ENCODE measurements at regions not wholly inside any gene's neighbourhood (a gene's known extent, or its start where the extent isn't known, plus 50 kb on each side); places are given as distances from the start of the nearest gene placed in this dataset.

DNA sequence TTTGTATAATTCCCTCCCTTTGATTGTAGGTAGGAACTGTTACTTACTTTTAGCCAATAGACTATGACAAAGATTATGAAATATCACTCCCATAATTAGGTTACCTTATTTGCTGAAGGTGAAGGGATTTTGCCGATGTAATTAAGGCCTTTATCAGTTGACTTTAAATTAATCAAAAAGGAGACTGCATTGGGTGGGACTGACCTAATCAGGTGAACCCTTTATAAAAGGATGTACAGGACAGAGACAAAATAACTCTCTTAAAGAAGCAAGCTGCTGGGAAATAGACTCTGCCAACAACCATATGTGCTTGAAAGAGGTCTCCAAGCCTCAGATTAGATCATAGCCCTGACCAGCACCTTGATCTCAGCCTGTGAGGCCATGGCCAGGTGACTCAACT lies 167.6 kb downstream of the SOX3 start:
- Histone ChIP-seq H3K9ac (ENCODE audit: low read depth, low read length, poor library complexity, severe bottlenecking) (no peak overlapping the region), H3K27me3 (ENCODE audit: insufficient read depth, low read length, poor library complexity, severe bottlenecking) (no peaks in the 10 kb centered on the region), H2AFZ (ENCODE audit: low read length) (no peak overlapping the region), H4K20me1 (ENCODE audit: insufficient read depth, low read length, poor library complexity, severe bottlenecking) (no peaks in the 10 kb centered on the region), H3K4me3 (ENCODE audit: low read length, poor library complexity, severe bottlenecking) (no peak overlapping the region), H3K9me2 (replicated peaks; ENCODE audit: low read depth, low read length) (no peaks in the 10 kb centered on the region), H3F3A (ENCODE audit: low read depth) (no peaks in the 10 kb centered on the region), H3K4me1 (ENCODE audit: insufficient read depth, low read length, poor library complexity, severe bottlenecking) (no peaks in the 10 kb centered on the region), H3K4me2 (ENCODE audit: low read depth, low read length, poor library complexity, severe bottlenecking) (no peak overlapping the region), H3K9me3 (ENCODE audit: insufficient read depth, low read depth, low read length) (no peaks in the 10 kb centered on the region), H3K79me2 (ENCODE audit: insufficient read depth, low read length) (no peaks in the 10 kb centered on the region), H3K36me3 (ENCODE audit: insufficient read depth, low read length) (no peaks in the 10 kb centered on the region)
- TF ChIP-seq, protein P1, sequence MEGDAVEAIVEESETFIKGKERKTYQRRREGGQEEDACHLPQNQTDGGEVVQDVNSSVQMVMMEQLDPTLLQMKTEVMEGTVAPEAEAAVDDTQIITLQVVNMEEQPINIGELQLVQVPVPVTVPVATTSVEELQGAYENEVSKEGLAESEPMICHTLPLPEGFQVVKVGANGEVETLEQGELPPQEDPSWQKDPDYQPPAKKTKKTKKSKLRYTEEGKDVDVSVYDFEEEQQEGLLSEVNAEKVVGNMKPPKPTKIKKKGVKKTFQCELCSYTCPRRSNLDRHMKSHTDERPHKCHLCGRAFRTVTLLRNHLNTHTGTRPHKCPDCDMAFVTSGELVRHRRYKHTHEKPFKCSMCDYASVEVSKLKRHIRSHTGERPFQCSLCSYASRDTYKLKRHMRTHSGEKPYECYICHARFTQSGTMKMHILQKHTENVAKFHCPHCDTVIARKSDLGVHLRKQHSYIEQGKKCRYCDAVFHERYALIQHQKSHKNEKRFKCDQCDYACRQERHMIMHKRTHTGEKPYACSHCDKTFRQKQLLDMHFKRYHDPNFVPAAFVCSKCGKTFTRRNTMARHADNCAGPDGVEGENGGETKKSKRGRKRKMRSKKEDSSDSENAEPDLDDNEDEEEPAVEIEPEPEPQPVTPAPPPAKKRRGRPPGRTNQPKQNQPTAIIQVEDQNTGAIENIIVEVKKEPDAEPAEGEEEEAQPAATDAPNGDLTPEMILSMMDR (conservative IDR thresholded peaks at IDR 0.05; ENCODE audit: low read length) = no peak
- TF ChIP-seq EZH2phosphoT487 (IDR thresholded peaks at IDR 0.05; ENCODE audit: borderline replicate concordance) = no peak

DNA sequence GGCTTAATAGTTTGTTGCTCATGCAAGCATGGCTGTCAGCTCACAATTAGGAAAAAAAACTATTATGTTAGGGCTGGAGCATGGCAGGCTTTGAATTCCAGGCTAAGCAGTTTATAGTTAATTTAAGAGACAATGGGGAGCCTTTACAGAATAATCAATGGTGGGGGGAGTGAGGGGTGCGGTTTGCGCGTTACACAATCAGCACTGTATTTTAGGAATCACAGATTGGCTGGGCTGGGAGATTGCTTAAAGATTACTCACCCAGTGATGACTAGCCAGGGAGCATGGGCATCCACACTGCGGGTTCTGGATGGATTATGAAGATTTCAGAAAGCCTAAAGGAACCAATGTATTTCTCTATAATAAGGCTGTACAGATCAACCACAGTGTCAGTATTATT lies 186.6 kb downstream of the SOX3 start:
- Histone ChIP-seq H3K9ac (ENCODE audit: low read depth, low read length, poor library complexity, severe bottlenecking) (no peak overlapping the region), H3K9me3 (ENCODE audit: insufficient read depth, low read depth, low read length) (no peaks in the 10 kb centered on the region), H4K20me1 (ENCODE audit: insufficient read depth, low read length, poor library complexity, severe bottlenecking) (no peaks in the 10 kb centered on the region), H3K4me1 (ENCODE audit: insufficient read depth, low read length, poor library complexity, severe bottlenecking) (no peaks in the 10 kb centered on the region), H3K9me2 (replicated peaks; ENCODE audit: low read depth, low read length) (no peaks in the 10 kb centered on the region), H3F3A (ENCODE audit: low read depth) (no peaks in the 10 kb centered on the region), H3K27me3 (ENCODE audit: insufficient read depth, low read length, poor library complexity, severe bottlenecking) (no peaks in the 10 kb centered on the region), H2AFZ (ENCODE audit: low read length) (no peak overlapping the region), H3K79me2 (ENCODE audit: insufficient read depth, low read length) (no peaks in the 10 kb centered on the region), H3K36me3 (ENCODE audit: insufficient read depth, low read length) (no peaks in the 10 kb centered on the region), H3K4me2 (ENCODE audit: low read depth, low read length, poor library complexity, severe bottlenecking) (no peak overlapping the region), H3K4me3 (ENCODE audit: low read length, poor library complexity, severe bottlenecking) (no peak overlapping the region)
- TF ChIP-seq, protein P1 (conservative IDR thresholded peaks at IDR 0.05; ENCODE audit: low read length) = no peak
- TF ChIP-seq EZH2phosphoT487 (IDR thresholded peaks at IDR 0.05; ENCODE audit: borderline replicate concordance) = no peak

DNA sequence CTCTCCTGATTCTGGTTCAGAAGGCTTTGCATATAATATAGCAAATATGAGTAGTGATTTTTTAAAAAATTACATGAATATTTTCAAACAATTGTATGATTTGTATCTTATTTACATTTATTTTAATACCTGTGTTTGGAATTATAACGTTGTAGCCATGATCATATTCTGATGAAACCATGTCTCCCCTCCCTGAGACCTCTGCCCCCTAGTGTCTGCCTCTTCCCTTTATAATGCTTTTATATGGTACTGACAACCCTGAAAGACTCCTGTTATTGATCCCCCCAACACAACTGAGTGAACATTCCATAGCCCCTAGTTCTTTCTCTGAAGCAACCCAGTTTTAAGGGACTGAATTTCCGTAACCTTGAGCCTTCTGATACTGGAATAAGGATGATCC lies 187.4 kb downstream of the SOX3 start:
- H2AFZ ChIP-seq (ENCODE audit: low read length) = no peak overlapping the region
- no peaks in the 10 kb centered on the region for H3K9me3 ChIP-seq (ENCODE audit: insufficient read depth, low read depth, low read length)
- no peaks in the 10 kb centered on the region for H3K27me3 ChIP-seq (ENCODE audit: insufficient read depth, low read length, poor library complexity, severe bottlenecking)
- H3K79me2 ChIP-seq (ENCODE audit: insufficient read depth, low read length) = no peaks in the 10 kb centered on the region
- H3K4me2 ChIP-seq (ENCODE audit: low read depth, low read length, poor library complexity, severe bottlenecking) = no peak overlapping the region
- H3K36me3 ChIP-seq (ENCODE audit: insufficient read depth, low read length) = no peaks in the 10 kb centered on the region
- H4K20me1 ChIP-seq (ENCODE audit: insufficient read depth, low read length, poor library complexity, severe bottlenecking) = no peaks in the 10 kb centered on the region
- H3K9me2 ChIP-seq (replicated peaks; ENCODE audit: low read depth, low read length) = no peaks in the 10 kb centered on the region
- H3K4me3 ChIP-seq (ENCODE audit: low read length, poor library complexity, severe bottlenecking) = no peak overlapping the region
- H3K9ac ChIP-seq (ENCODE audit: low read depth, low read length, poor library complexity, severe bottlenecking) = no peak overlapping the region
- H3K4me1 ChIP-seq (ENCODE audit: insufficient read depth, low read length, poor library complexity, severe bottlenecking) = no peaks in the 10 kb centered on the region
- no peaks in the 10 kb centered on the region for H3F3A ChIP-seq (ENCODE audit: low read depth)
- TF ChIP-seq EZH2phosphoT487 (IDR thresholded peaks at IDR 0.05; ENCODE audit: borderline replicate concordance) = no peak
- TF ChIP-seq, protein P1 (conservative IDR thresholded peaks at IDR 0.05; ENCODE audit: low read length) = no peak
